Stimulated activated CD4-positive, alpha-beta T cell treated with anti-CD3 and anti-CD28 coated beads, Interleukin-4, amount 100 ng/mL, for 4 hours (primary cell): ENCODE measurements at regions not wholly inside any gene's neighbourhood (a gene's known extent, or its start where the extent isn't known, plus 50 kb on each side); places are given as distances from the start of the nearest gene placed in this dataset.
"Not testable (repeated sequence)": the region's sequence is repeated elsewhere in the genome, so short reads cannot be mapped to it uniquely, and the experiment has no call there.

Experiments used
- DNase-seq, 2 experiments: peaks; one replicate each; pipeline ENCODE4 v3.0.0-alpha.2; 2020

- no peak for DNase-seq
Measured at GRCh38 chr7:23887660-23888059, 177.6 kb downstream of the STK31 start.

- no peak for DNase-seq
Measured at GRCh38 chr7:23888958-23889357, 178.9 kb downstream of the STK31 start.

GRCh38 chr7:23889566-23889965, 179.5 kb downstream of the STK31 start:
- DNase-seq = no peak

GRCh38 chr7:23892019-23892418, 182.0 kb downstream of the STK31 start:
- DNase-seq = no peak

GRCh38 chr7:23893176-23893941, 183.3 kb downstream of the STK31 start:
- DNase-seq = no peak

- DNase-seq = peak in 1 of 2 experiments; percentile 20
Measured at GRCh38 chr7:23893942-23894891, 184.2 kb downstream of the STK31 start.

- DNase-seq = no peak
Measured at GRCh38 chr7:23894892-23895569, 185.0 kb downstream of the STK31 start.

- no peak for DNase-seq
Measured at GRCh38 chr7:23895666-23896096, 185.7 kb downstream of the STK31 start.

GRCh38 chr7:23898619-23899018, 188.6 kb downstream of the STK31 start:
- DNase-seq = no peak

- not testable (repeated sequence) for DNase-seq
Measured at GRCh38 chr7:23904901-23905300, 194.9 kb downstream of the STK31 start.

GRCh38 chr7:23907012-23907411, 197.0 kb downstream of the STK31 start:
- no peak for DNase-seq

- no peak for DNase-seq
Measured at GRCh38 chr7:23909426-23909825, 199.4 kb downstream of the STK31 start.

- no peak for DNase-seq
Measured at GRCh38 chr7:23912065-23912464, 202.0 kb downstream of the STK31 start.

- no peak for DNase-seq
Measured at GRCh38 chr7:23913016-23913415, 203.0 kb downstream of the STK31 start.

GRCh38 chr7:23915236-23915635, 205.2 kb downstream of the STK31 start:
- DNase-seq = no peak

GRCh38 chr7:23918286-23918685, 208.3 kb downstream of the STK31 start:
- no peak for DNase-seq

- no peak for DNase-seq
Measured at GRCh38 chr7:23918856-23919255, 208.8 kb downstream of the STK31 start.

- no peak for DNase-seq
Measured at GRCh38 chr7:23925088-23925487, 215.1 kb downstream of the STK31 start.

GRCh38 chr7:23927709-23928417, 217.8 kb downstream of the STK31 start:
- no peak for DNase-seq

GRCh38 chr7:23928418-23928775, 218.4 kb downstream of the STK31 start:
- DNase-seq = no peak

GRCh38 chr7:23930312-23930711, 220.3 kb downstream of the STK31 start:
- DNase-seq = no peak

GRCh38 chr7:23931633-23932032, 221.6 kb downstream of the STK31 start:
- DNase-seq = no peak

- DNase-seq = no peak
Measured at GRCh38 chr7:23938215-23938614, 228.2 kb downstream of the STK31 start.
